Activated CD8-positive, alpha-beta T cell treated with anti-CD3 and anti-CD28 coated beads, Interleukin-2, amount 10 ng/mL, durations not matched to agents 7 days and 5 days (primary cell): ENCODE measurements at regions not wholly inside any gene's neighbourhood (a gene's known extent, or its start where the extent isn't known, plus 50 kb on each side); places are given as distances from the start of the nearest gene placed in this dataset.

Source experiments
- ATAC-seq: fragments of 150-1000 bp; cut with Tn5 transposase; one replicate; pipeline ENCODE4 v1.10.0; 2021; ENCODE audit warnings: moderate library complexity
- CTCF ChIA-PET: fragments of 350-600 bp; sonication (Branson Sonifier 250); formaldehyde crosslinking; loops from one replicate; lab custom pipeline; 2021; ENCODE audit warnings: antibody characterized with exemption; lab: Charles Lee
- POLR2A ChIA-PET: fragments of 350-600 bp; sonication (Branson Sonifier 250); formaldehyde crosslinking; loops from one replicate; lab custom pipeline; 2021; ENCODE audit warnings: antibody characterized with exemption; lab: Charles Lee
- DNase-seq: peaks from one replicate; pipeline ENCODE4 v3.0.0-alpha.2; 2020
- H3K27ac Mint-ChIP-seq: one replicate; pipeline ENCODE4 v1.8.0; 2021; ENCODE audit warnings: mild to moderate bottlenecking, mixed read lengths
- H3K27me3 Mint-ChIP-seq: one replicate; pipeline ENCODE4 v1.8.0; 2021; ENCODE audit warnings: low read depth, mixed read lengths
- H3K36me3 Mint-ChIP-seq: one replicate; pipeline ENCODE4 v1.8.0; 2021; ENCODE audit warnings: low read depth, mixed read lengths
- H3K4me1 Mint-ChIP-seq: one replicate; pipeline ENCODE4 v1.8.0; 2021; ENCODE audit warnings: low read depth, mixed read lengths
- H3K4me3 Mint-ChIP-seq: one replicate; pipeline ENCODE4 v1.8.0; 2021; ENCODE audit warnings: mild to moderate bottlenecking, mixed read lengths
- H3K9me3 Mint-ChIP-seq: one replicate; pipeline ENCODE4 v1.8.0; 2022; ENCODE audit warnings: mixed read lengths; ENCODE audit not compliant: insufficient read depth

DNA sequence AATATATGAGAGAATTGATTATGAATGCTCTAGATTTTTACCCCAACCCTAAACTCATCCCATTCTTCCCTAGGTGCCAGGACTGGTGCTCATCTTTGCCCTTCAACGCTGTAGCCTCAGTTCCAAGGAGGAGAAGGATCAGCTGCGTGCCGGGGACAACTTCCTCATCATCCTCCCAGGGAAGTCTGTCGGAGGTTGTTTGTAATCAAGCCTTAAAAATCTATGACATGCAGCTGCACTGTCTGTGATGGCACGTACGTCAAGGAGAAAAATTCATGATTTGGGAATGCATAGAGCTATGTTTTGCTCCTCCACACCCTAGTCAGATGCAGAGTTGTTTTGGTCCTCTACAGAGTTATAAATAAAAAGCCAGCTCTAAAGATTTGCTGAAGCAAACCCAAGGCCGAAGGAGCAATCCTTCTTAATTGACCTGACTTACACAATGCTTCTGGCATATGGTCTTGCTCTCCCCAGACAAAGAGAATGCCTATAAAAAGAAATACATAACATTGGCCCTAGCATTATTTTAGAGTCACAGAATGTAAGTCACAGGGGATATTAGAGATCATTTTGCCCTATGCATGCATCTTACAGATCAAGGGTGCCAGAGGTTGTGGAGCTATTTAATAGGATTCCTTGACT is 244.2 kb downstream of the HIVEP2 start:
- peaks cover 6% of the 10 kb centered on the region for H3K4me1 Mint-ChIP-seq
- no peak overlapping the region for H3K27ac Mint-ChIP-seq
- no peaks in the 10 kb centered on the region for H3K27me3 Mint-ChIP-seq
- ATAC-seq (no peak), DNase-seq (no peak)
- POLR2A ChIA-PET = no interaction called here
- H3K4me3 Mint-ChIP-seq = no peak overlapping the region
- H3K36me3 Mint-ChIP-seq = no peaks in the 10 kb centered on the region
- CTCF ChIA-PET = interaction anchor here (1.0 to 1.4 kb wide), 2 partner anchors 226 to 326 kb away, joined by 3 to 4 read pairs; no protein-coding TSS in a partner anchor
- no peaks in the 10 kb centered on the region for H3K9me3 Mint-ChIP-seq
